H9 (cell line): ENCODE measurements at regions not wholly inside any gene's neighbourhood (a gene's known extent, or its start where the extent isn't known, plus 50 kb on each side); places are given as distances from the start of the nearest gene placed in this dataset.

ENCODE experiments used
- DNase-seq: peaks from one replicate; pipeline ENCODE4 v3.0.0-alpha.2; 2017
- H2AFZ ChIP-seq: one replicate; pipeline ENCODE4 v1.6.1; 2013; ENCODE audit warnings: mild to moderate bottlenecking, low read length, control low read depth, moderate library complexity
- H2AK5ac ChIP-seq: 2 replicates; pipeline ENCODE4 v1.6.1; 2013; ENCODE audit warnings: low read length, control low read depth, mixed read lengths; ENCODE audit not compliant: insufficient read length
- H2BK120ac ChIP-seq: one replicate; pipeline ENCODE4 v1.6.1; 2013; ENCODE audit warnings: low read depth, mild to moderate bottlenecking, low read length, control low read depth, inconsistent platforms; ENCODE audit not compliant: poor library complexity, severe bottlenecking
- H2BK12ac ChIP-seq: 2 replicates; pipeline ENCODE4 v1.6.1; 2013; ENCODE audit warnings: low read length, control low read depth, mixed read lengths, low read depth; ENCODE audit not compliant: insufficient read length
- H2BK15ac ChIP-seq: 2 replicates; pipeline ENCODE4 v1.6.1; 2013; ENCODE audit warnings: low read depth, low read length, control low read depth
- H2BK20ac ChIP-seq: one replicate; pipeline ENCODE4 v1.6.1; 2013; ENCODE audit warnings: low read depth, mild to moderate bottlenecking, low read length, control low read depth, inconsistent platforms; ENCODE audit not compliant: poor library complexity, severe bottlenecking
- H2BK5ac ChIP-seq: 2 replicates; pipeline ENCODE4 v1.6.1; 2013; ENCODE audit warnings: low read length, control low read depth, mixed read lengths; ENCODE audit not compliant: insufficient read length
- H3K14ac ChIP-seq: 2 replicates; pipeline ENCODE4 v1.6.1; 2013; ENCODE audit warnings: low read length, control low read depth; ENCODE audit not compliant: insufficient read depth
- H3K18ac ChIP-seq: 2 replicates; pipeline ENCODE4 v1.6.1; 2013; ENCODE audit warnings: low read depth, mild to moderate bottlenecking, mixed read lengths, low read length, control low read depth; ENCODE audit not compliant: insufficient read length
- H3K23ac ChIP-seq: 2 replicates; pipeline ENCODE4 v1.6.1; 2013; ENCODE audit warnings: low read length, control low read depth, mixed read lengths, low read depth; ENCODE audit not compliant: insufficient read length
- H3K23me2 ChIP-seq: 2 replicates; pipeline ENCODE4 v1.6.1; 2013; ENCODE audit warnings: low read depth, mild to moderate bottlenecking, mixed read lengths, low read length, control low read depth; ENCODE audit not compliant: insufficient read length, poor library complexity, severe bottlenecking
- H3K27ac ChIP-seq: 2 replicates; pipeline ENCODE4 v1.5.1; 2013; ENCODE audit warnings: low read length, control low read depth, mixed read lengths, low read depth; ENCODE audit not compliant: insufficient read length
- H3K27me3 ChIP-seq: 2 replicates; pipeline ENCODE4 v1.6.1; 2013; ENCODE audit warnings: low read length, control low read depth, inconsistent platforms; ENCODE audit not compliant: insufficient read depth
- H3K4ac ChIP-seq: 2 replicates; pipeline ENCODE4 v1.6.1; 2013; ENCODE audit warnings: low read depth, mild to moderate bottlenecking, control low read depth, inconsistent platforms, low read length, moderate library complexity
- H3K4me1 ChIP-seq: 2 replicates; pipeline ENCODE4 v1.6.1; 2013; ENCODE audit warnings: low read length, control low read depth, inconsistent platforms; ENCODE audit not compliant: insufficient read depth
- H3K4me2 ChIP-seq: 2 replicates; pipeline ENCODE4 v1.6.1; 2013; ENCODE audit warnings: low read length, control low read depth, mixed read lengths; ENCODE audit not compliant: insufficient read length, insufficient read depth
- H3K56ac ChIP-seq: 2 replicates; pipeline ENCODE4 v1.6.1; 2013; ENCODE audit warnings: low read depth, mild to moderate bottlenecking, mixed read lengths, low read length, control low read depth; ENCODE audit not compliant: insufficient read length
- H3K79me1 ChIP-seq: 2 replicates; pipeline ENCODE4 v1.6.1; 2013; ENCODE audit warnings: low read depth, mild to moderate bottlenecking, moderate library complexity, low read length, control low read depth, inconsistent platforms; ENCODE audit not compliant: insufficient read depth, poor library complexity, severe bottlenecking
- H3K79me2 ChIP-seq: 2 replicates; pipeline ENCODE4 v1.6.1; 2013; ENCODE audit warnings: low read length, control low read depth, inconsistent platforms; ENCODE audit not compliant: insufficient read depth
- H3K9ac ChIP-seq: 2 replicates; pipeline ENCODE4 v1.6.1; 2013; ENCODE audit warnings: low read length, control low read depth, mixed read lengths; ENCODE audit not compliant: insufficient read length; ENCODE audit errors: extremely low read depth
- H3K9me3 ChIP-seq: one replicate; pipeline ENCODE4 v1.6.1; 2013; ENCODE audit warnings: low read depth, low read length, inconsistent platforms; ENCODE audit not compliant: control insufficient read depth
- H3T11ph ChIP-seq: one replicate; pipeline ENCODE4 v1.6.1; 2013; ENCODE audit warnings: mild to moderate bottlenecking, low read length, control low read depth, inconsistent platforms
- H4K20me1 ChIP-seq: one replicate; pipeline ENCODE4 v1.6.1; 2013; ENCODE audit not compliant: control insufficient read depth, insufficient read length, insufficient read depth
- H4K5ac ChIP-seq: 2 replicates; pipeline ENCODE4 v1.6.1; 2013; ENCODE audit warnings: low read depth, mild to moderate bottlenecking, mixed read lengths, low read length, control low read depth; ENCODE audit not compliant: insufficient read length
- H4K8ac ChIP-seq: replicated peaks from 2 replicates; pipeline ENCODE4 v1.6.1; 2013; ENCODE audit warnings: low read length, control low read depth, mixed read lengths, low read depth; ENCODE audit not compliant: insufficient read length
- H4K91ac ChIP-seq: 2 replicates; pipeline ENCODE4 v1.6.1; 2013; ENCODE audit warnings: low read depth, mild to moderate bottlenecking, moderate library complexity, mixed read lengths, low read length, control low read depth; ENCODE audit not compliant: insufficient read length
- H3K27ac Mint-ChIP-seq, 3 experiments: 2 replicates in 2 of 3; 3 replicates in 1 of 3; pipeline ENCODE4 v1.8.0; 2020 to 2021; ENCODE audit warnings: mixed read lengths in 3 of 3, mild to moderate bottlenecking in 1 of 3, moderate library complexity in 1 of 3
- H3K27me3 Mint-ChIP-seq: 2 replicates; pipeline ENCODE4 v1.8.0; 2021; ENCODE audit warnings: low read depth, mild to moderate bottlenecking, moderate library complexity, mixed read lengths
- H3K36me3 Mint-ChIP-seq, 3 experiments: 2 replicates in 2 of 3; 3 replicates in 1 of 3; pipeline ENCODE4 v1.8.0; 2020 to 2021; ENCODE audit warnings: low read depth in 3 of 3, mixed read lengths in 3 of 3; ENCODE audit not compliant: insufficient read depth in 1 of 3
- H3K4me1 Mint-ChIP-seq, 2 experiments: 2 replicates each; pipeline ENCODE4 v1.8.0; 2020; ENCODE audit warnings: mixed read lengths in 2 of 2
- H3K4me3 Mint-ChIP-seq, 2 experiments: 2 replicates in 1 of 2; 3 replicates in 1 of 2; pipeline ENCODE4 v1.8.0; 2020 to 2021; ENCODE audit warnings: mild to moderate bottlenecking in 2 of 2, mixed read lengths in 2 of 2, moderate library complexity in 1 of 2
- H3K9me3 Mint-ChIP-seq, 2 experiments: 2 replicates in 1 of 2; 3 replicates in 1 of 2; pipeline ENCODE4 v1.8.0; 2020; ENCODE audit warnings: mild to moderate bottlenecking in 2 of 2, mixed read lengths in 2 of 2, moderate library complexity in 1 of 2
- CTCF ChIP-seq: fragments of 200-600 bp; sonication (generic); conservative IDR thresholded peaks from 3 replicates; pipeline ENCODE4 v1.8.0; 2021; ENCODE audit warnings: antibody characterized with exemption, mild to moderate bottlenecking
- WGBS: extraction: QIAGEN DNeasy Blood & Tissue Kit; methylation state at CpG from one replicate; pipeline ENCODE4 v1.1.7; 2013; ENCODE audit warnings: missing lambda C conversion rate, low lambda C conversion rate, mixed read lengths; ENCODE audit not compliant: insufficient read length; ENCODE audit errors: extremely low coverage; 5-methylcytosine and 5-hydroxymethylcytosine counted together

GRCh38 chr19:30208436-30209060 lies 163.6 kb upstream of the ZNF536 start:
- Histone ChIP-seq H3K9ac (no peak overlapping the region), H2AFZ (no peak overlapping the region), H3K79me2 (no peaks in the 10 kb centered on the region), H3K14ac (no peak overlapping the region; the same call in 1 of the 2 replicates), H3K27me3 (no peaks in the 10 kb centered on the region), H3K9me3 (no peaks in the 10 kb centered on the region), H3K18ac (no peak overlapping the region), H2BK120ac (no peak overlapping the region), H4K5ac (no peak overlapping the region), H4K8ac (no peak overlapping the region), H4K91ac (no peak overlapping the region), H2BK12ac (no peak overlapping the region), H3K4me2 (no peak overlapping the region), H3K27ac (no peak overlapping the region), H3K23ac (no peak overlapping the region), H3K4me1 (no peaks in the 10 kb centered on the region), H3T11ph (no peak overlapping the region), H2BK5ac (no peak overlapping the region), H2BK20ac (no peak overlapping the region), H4K20me1 (no peaks in the 10 kb centered on the region), H3K79me1 (no peaks in the 10 kb centered on the region), H3K23me2 (no peaks in the 10 kb centered on the region), H2AK5ac (no peak overlapping the region), H3K56ac (no peak overlapping the region), H2BK15ac (no peak overlapping the region), H3K4ac (no peak overlapping the region)
- Mint-ChIP-seq H3K27me3 (peaks cover 3% of the 10 kb centered on the region), H3K9me3 (peaks cover 0 to 3% of the 10 kb centered on the region in 2 experiments; a peak in 4 of 5 replicates), H3K4me1 (peaks cover 0 to 6% of the 10 kb centered on the region in 2 experiments; a peak in 1 of 4 replicates), H3K4me3 (no peak overlapping the region), H3K27ac (no peak overlapping the region), H3K36me3 (no peaks in the 10 kb centered on the region; a peak in 2 of 7 replicates)
- TF ChIP-seq CTCF = no peak
- DNase-seq = peak; percentile 14
- no CpG with 5 or more reads among the region's 18 CpGs for WGBS
